ENCODE measurements at regions not wholly inside any gene's neighbourhood (a gene's known extent, or its start where the extent isn't known, plus 50 kb on each side); places are given as distances from the start of the nearest gene placed in this dataset. TPM values are rescaled to one million over a fixed set of nuclear protein-coding genes. Genes with fewer than 3 reads are reported as not detected.

DNA sequence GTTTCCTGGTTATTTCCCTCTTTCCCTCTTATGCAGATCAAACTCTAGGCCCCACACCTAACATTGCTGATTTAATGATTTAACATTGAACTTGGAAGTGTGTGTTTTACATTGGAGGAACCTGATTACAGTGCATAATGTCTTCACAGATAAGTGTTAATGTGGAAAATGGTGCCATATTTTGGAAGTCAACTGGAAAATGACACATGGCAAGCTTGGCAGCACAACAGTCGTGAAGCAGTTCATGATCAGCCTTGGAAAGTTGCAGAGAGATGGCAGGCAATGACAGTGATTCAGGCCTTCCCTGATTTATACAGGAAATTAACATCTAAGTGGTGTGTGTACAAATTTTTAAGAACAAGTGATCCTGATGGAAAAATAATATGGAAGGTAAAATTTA, 80.0 kb upstream of the CTNND2 start:
- DNase-seq (ENCODE audit: low read depth in 2 of 3, low spot score in 2 of 3): no peak

DNA sequence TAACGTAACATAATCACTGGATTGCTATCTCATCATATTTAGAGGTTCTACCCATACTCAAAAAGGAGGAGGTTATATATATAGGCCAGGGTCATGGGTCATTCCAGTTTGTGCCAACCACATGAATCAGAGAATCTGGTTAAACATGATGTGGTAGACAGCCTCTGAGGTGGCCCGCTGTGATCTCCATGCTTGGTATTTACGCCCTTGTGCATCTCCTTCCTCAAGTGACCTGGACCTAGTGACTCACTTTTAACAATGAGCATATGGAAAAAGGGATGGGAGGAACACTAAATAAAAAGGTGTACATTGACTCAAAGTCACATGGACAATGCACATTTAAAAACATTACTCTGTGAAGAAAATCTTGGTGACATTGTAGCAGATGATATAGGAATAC, 77.7 kb upstream of the CTNND2 start:
- DNase-seq (ENCODE audit: low read depth in 2 of 3, low spot score in 2 of 3): no peak

DNA sequence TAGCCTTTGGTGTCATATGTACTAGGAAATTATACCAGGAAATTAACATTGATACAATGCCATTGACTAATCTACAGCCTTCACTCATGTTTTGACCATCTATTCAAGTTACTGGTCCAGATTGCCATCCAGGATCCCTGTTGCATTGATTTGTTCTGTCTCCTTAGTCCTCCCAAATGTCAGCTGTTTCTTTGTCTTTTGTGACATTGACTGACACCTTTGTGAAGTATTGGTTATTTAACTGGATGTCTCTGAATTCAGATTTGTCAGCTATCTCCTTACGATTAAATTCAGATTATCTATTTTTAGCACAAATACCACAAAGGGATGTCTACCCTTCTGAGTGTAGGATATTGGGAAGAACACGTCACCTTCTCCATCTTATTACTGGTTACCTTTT, 73.7 kb upstream of the CTNND2 start:
- no peak for DNase-seq (ENCODE audit: low read depth in 2 of 3, low spot score in 2 of 3)

DNA sequence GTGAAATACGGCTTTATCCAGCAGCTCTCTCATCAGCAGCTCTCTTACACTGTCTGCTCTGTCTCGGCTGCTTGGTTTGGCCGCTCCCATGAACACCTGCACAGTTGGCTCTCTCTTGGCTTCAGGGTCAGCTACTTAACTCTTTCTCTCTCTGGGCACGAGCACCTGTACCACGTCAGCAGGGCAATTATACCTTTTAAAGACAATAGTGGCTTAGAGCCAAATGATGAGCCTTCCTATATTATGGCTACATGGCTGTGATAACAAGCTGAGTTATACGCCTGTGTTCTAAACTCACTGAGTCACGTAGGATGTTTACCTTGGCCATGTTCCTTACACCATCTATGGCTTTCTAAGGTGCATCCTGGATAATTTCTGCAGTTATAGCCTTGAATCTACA, 69.2 kb upstream of the CTNND2 start:
- DNase-seq (ENCODE audit: low read depth in 2 of 3, low spot score in 2 of 3): no peak

DNA sequence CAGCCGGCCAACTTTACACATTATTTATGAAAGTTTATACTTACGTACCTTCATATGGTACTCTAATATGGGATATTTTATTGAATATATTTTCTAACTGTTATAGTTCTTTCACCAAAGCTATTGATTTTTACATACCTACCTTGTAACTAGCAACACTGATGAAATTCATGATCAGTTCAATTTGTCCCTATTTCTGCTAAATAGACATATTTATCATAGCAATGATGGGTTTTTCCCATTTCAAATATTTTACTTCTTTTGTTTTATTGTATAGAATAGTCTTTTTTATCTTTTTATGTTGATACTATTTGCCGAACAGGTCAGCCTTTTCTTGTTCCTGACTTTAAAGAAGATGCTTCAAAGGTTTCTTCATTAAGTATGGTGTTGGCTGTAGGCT, 59.0 kb upstream of the CTNND2 start:
- DNase-seq (ENCODE audit: low read depth in 2 of 3, low spot score in 2 of 3): no peak

DNA sequence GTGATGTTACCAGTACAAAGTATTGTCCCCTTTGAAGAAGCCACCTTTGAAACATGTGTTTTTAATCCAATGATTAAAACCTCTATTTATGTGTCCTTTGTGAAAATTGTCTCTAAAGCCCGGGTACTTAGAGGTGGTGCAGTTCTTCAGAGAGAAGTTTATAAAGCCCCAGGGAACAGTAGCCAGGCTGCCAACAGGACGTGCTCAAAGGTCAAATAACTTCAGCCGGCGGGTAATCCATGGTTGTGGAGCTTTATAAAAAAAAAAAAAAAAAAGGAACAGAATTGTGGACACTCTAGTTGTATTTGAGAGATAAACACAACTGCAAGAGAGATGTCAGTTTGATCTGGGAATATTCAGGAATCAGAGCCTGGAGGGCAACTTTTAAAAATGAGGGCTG, 57.9 kb upstream of the CTNND2 start:
- no peak for DNase-seq (ENCODE audit: low read depth in 2 of 3, low spot score in 2 of 3)

DNA sequence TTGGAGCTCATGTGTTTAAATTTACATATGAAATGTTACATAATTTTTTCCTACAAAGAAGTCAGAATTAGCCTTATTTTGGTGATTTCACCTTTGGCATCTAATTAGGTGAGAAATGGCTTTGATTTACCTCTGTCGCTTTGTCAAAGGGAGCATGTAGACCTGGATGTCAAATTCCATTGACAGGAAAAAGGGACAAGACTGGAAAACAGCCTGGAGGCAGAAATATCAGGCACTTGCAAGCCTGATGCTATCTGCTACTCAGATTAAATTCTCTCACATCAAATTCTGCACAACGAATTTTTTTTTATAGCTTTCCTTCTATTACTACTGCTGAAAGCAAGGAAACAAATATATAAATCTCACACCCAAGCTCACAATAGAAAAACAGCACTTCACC, 54.1 kb upstream of the CTNND2 start:
- DNase-seq (ENCODE audit: low read depth in 2 of 3, low spot score in 2 of 3): no peak

DNA sequence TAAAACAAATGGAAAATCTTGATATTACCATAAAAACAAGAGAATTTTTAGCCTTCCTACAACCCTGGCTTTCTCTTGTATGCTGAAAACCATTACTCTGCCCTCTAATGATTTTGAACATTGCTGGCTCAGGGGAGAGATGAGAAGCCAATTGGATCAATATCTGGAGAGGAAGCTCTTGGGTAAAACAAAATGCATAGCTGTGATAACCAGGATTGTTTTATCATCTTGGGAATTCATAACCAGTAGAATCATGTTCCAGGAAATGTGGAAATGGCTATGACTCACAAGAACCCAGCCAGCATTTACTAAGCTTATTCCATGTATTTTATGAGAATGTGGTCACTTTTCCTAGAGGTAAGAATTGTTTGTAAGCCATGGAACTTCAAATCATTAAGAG, 51.1 kb upstream of the CTNND2 start:
- DNase-seq (ENCODE audit: low read depth in 2 of 3, low spot score in 2 of 3): no peak

Small RNA genes in the stretch of these regions (small RNA-seq; reads per million reads assigned to genes)
- gene RNU6-679P: not detected
